ENCODE measurements at regions not wholly inside any gene's neighbourhood (a gene's known extent, or its start where the extent isn't known, plus 50 kb on each side); places are given as distances from the start of the nearest gene placed in this dataset.

- DNase-seq (ENCODE audit: low read depth in 2 of 2), result no peak
Measured at GRCh38 chr7:46245586-46246111, 324.6 kb upstream of the IGFBP3 start.

GRCh38 chr7:46244757-46245156 lies 323.7 kb upstream of the IGFBP3 start:
- DNase-seq (ENCODE audit: low read depth in 2 of 2), result no peak

- DNase-seq (ENCODE audit: low read depth in 2 of 2), result no peak
Measured at GRCh38 chr7:46243406-46243805, 322.3 kb upstream of the IGFBP3 start.

- no peak for DNase-seq (ENCODE audit: low read depth in 2 of 2)
Measured at GRCh38 chr7:46239846-46240245, 318.8 kb upstream of the IGFBP3 start.

DNA sequence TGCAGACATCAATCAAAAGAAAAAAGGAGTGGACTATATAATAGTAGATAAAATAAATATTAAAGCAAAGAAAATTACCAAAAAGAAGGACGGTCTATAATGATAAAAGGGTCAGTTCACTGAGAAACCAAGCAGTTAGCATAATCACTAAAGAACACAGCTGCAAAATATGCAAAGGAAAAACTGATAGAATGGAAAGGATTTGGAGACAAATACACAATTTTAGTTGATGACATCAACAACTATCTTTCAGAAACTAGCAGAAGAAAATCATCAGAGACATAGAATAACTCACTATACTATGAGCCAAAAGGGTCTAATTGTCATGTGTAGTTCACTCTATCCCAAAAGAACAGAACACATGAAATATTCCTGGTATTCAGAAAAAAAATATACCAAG lies 316.4 kb upstream of the IGFBP3 start:
- no peak for DNase-seq (ENCODE audit: low read depth in 2 of 2)

DNA sequence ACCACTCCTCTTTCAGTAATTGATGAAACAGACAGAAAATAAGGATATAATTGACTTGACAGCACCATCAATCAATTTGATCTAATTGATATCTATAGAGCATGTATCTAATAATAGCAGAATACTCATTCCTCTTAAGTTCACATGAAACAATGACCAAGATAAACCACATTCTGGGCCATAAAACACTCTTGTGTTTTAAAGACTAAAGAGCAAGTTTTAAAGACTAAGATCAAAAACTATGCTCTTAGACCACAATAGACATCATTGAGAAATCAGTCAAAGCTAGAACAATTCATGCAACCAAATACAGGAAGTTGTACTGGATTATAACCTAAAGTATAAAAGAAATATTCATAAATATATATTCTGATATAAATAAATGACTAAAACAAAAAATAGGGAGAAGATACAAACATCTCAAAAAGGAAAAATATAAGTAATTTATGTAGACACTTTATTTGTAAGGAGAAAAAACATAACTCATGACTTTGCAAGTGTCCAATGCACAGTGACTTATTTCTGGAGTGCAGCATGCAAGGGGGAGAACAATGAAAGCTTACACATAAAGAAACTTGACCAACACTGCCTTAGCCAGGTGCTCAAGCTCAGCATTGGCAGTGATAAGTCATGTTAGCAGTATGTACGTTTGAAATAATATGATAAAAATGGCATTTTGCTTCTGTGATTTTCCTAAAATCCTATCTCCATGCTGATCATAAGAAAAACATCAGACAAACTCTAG lies 312.7 kb upstream of the IGFBP3 start:
- no peak for DNase-seq (ENCODE audit: low read depth in 2 of 2)

- no peak for DNase-seq (ENCODE audit: low read depth in 2 of 2)
Measured at GRCh38 chr7:46230990-46231305, 309.9 kb upstream of the IGFBP3 start.

- no peak for DNase-seq (ENCODE audit: low read depth in 2 of 2)
Measured at GRCh38 chr7:46230298-46230989, 309.4 kb upstream of the IGFBP3 start.

GRCh38 chr7:46229409-46229808 lies 308.3 kb upstream of the IGFBP3 start:
- no peak for DNase-seq (ENCODE audit: low read depth in 2 of 2)

- no peak for DNase-seq (ENCODE audit: low read depth in 2 of 2)
Measured at GRCh38 chr7:46226860-46227259, 305.8 kb upstream of the IGFBP3 start.

GRCh38 chr7:46224363-46224762 lies 303.3 kb upstream of the IGFBP3 start:
- no peak for DNase-seq (ENCODE audit: low read depth in 2 of 2)

GRCh38 chr7:46220066-46220630 lies 299.1 kb upstream of the IGFBP3 start:
- no peak for DNase-seq (ENCODE audit: low read depth in 2 of 2)

GRCh38 chr7:46218461-46219200 lies 297.6 kb upstream of the IGFBP3 start:
- DNase-seq (ENCODE audit: low read depth in 2 of 2), result no peak

GRCh38 chr7:46215987-46216567 lies 295.0 kb upstream of the IGFBP3 start:
- no peak for DNase-seq (ENCODE audit: low read depth in 2 of 2)

DNA sequence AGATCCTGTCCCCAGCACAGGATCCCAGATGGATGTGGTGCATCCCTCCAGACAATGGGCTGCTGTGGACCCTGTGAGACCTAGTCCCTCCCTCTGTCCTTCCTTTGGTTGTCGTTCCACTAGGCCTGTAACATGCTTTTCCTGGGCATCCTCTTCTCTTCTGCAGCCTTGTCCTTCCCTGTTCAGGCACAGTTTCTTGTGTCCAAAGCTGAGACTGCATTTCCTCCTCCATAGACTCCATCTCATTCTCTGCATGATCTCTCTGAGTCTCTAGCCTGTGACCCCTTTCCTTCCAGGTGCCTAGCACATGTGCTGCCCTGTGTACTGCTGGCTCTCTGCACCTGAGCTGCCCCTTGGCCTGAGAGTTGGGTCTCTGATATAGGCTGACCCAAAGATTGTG lies 293.5 kb upstream of the IGFBP3 start:
- no peak for DNase-seq (ENCODE audit: low read depth in 2 of 2)

DNA sequence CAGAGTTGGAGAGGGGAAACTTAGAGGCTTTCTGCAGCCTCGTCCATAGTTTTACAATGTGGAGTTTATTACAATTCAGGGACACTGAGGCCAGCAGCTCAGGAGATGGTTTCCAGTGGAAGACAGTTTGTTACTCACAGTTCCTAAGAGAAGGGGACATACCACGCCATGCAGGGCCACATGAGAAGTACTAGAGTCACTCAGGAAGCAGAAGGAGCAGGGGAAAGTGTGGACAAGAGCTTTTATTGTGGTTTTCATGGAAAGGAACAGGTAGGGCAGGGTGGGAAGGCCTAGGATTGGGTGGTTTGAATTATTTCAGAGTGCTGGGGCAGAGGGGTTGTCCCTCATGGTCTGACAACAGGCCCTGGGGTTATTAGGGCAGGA lies 292.1 kb upstream of the IGFBP3 start:
- DNase-seq (ENCODE audit: low read depth in 2 of 2), result no peak

- DNase-seq (ENCODE audit: low read depth in 2 of 2), result no peak
Measured at GRCh38 chr7:46212425-46213153, 291.5 kb upstream of the IGFBP3 start.

DNA sequence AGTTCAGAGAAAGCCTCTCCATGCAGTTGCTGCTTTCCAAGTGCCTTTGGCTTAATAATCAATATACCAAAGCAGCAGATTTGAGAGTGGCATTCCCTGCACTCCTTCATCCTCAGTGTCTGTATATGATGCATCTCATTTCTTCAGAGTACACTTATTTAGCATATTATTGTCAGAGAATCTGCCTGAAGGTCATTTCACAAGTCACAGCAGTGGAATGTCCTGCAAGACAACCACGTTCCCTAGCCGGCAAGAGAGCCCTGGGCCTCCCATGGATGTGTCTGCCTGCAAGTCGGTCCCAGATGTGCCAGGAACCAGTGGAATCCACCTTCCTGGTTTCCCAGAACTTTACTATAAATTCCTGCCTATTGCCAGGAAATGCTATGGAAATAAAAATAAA lies 289.4 kb upstream of the IGFBP3 start:
- no peak for DNase-seq (ENCODE audit: low read depth in 2 of 2)

GRCh38 chr7:46209611-46210388 lies 288.7 kb upstream of the IGFBP3 start:
- DNase-seq (ENCODE audit: low read depth in 2 of 2), result no peak

Data from stimulated activated CD8-positive, alpha-beta memory T cell treated with anti-CD3 and anti-CD28 coated beads, Interleukin-15, amount 100 ng/mL, for 48 hours (primary cell).